GM23248 (cell line): ENCODE measurements at regions not wholly inside any gene's neighbourhood (a gene's known extent, or its start where the extent isn't known, plus 50 kb on each side); places are given as distances from the start of the nearest gene placed in this dataset.

Experiments
- DNase-seq: peaks from one replicate; pipeline ENCODE4 v3.0.0-alpha.2; 2015
- H2AFZ ChIP-seq: fragments of 200-600 bp; sonication (generic); 2 replicates; pipeline ENCODE4 v1.6.1; 2016; ENCODE audit warnings: antibody characterized with exemption
- H3F3A ChIP-seq: fragments of 200-600 bp; sonication (generic); 2 replicates; pipeline ENCODE4 v1.6.1; 2016; ENCODE audit warnings: mild to moderate bottlenecking, antibody characterized with exemption, mixed run types; ENCODE audit not compliant: insufficient read depth
- H3K27ac ChIP-seq: fragments of 200-600 bp; sonication (generic); 2 replicates; pipeline ENCODE4 v1.5.1; 2016; ENCODE audit warnings: mild to moderate bottlenecking
- H3K27me3 ChIP-seq: fragments of 200-600 bp; sonication (generic); replicated peaks from 2 replicates; pipeline ENCODE4 v1.6.1; 2016; ENCODE audit warnings: mild to moderate bottlenecking; ENCODE audit not compliant: insufficient read depth
- H3K36me3 ChIP-seq: fragments of 200-600 bp; sonication (generic); 2 replicates; pipeline ENCODE4 v1.6.1; 2016; ENCODE audit warnings: low read depth, mild to moderate bottlenecking
- H3K4me1 ChIP-seq: fragments of 200-600 bp; sonication (generic); 2 replicates; pipeline ENCODE4 v1.6.1; 2016; ENCODE audit warnings: mild to moderate bottlenecking; ENCODE audit not compliant: insufficient read depth
- H3K4me2 ChIP-seq: fragments of 200-600 bp; sonication (generic); one replicate; pipeline ENCODE4 v1.6.1; 2016; ENCODE audit warnings: mild to moderate bottlenecking; ENCODE audit not compliant: unreplicated experiment
- H3K4me3 ChIP-seq: fragments of 200-600 bp; sonication (generic); 2 replicates; pipeline ENCODE4 v1.5.1; 2016; ENCODE audit warnings: mild to moderate bottlenecking
- H3K79me2 ChIP-seq: fragments of 200-600 bp; sonication (generic); 2 replicates; pipeline ENCODE4 v1.6.1; 2016; ENCODE audit warnings: mild to moderate bottlenecking; ENCODE audit not compliant: insufficient read depth
- H3K9ac ChIP-seq: fragments of 200-600 bp; sonication (generic); 2 replicates; pipeline ENCODE4 v1.6.1; 2016; ENCODE audit warnings: mild to moderate bottlenecking
- H3K9me2 ChIP-seq: fragments of 200-600 bp; sonication (generic); 2 replicates; pipeline ENCODE4 v1.6.1; 2016; ENCODE audit warnings: mixed run types, mild to moderate bottlenecking, moderate library complexity; ENCODE audit not compliant: insufficient read depth
- H3K9me3 ChIP-seq: fragments of 200-600 bp; sonication (generic); one replicate; pipeline ENCODE4 v1.6.1; 2017; ENCODE audit warnings: low read depth
- H4K20me1 ChIP-seq: fragments of 200-600 bp; sonication (generic); 2 replicates; pipeline ENCODE4 v1.6.0; 2016; ENCODE audit not compliant: insufficient read depth
- EZH2 ChIP-seq: fragments of 200-600 bp; sonication (generic); IDR thresholded peaks from 2 replicates; pipeline ENCODE4 v1.6.1; 2018; ENCODE audit warnings: antibody characterized with exemption, mild to moderate bottlenecking; ENCODE audit not compliant: insufficient read depth, poor library complexity, severe bottlenecking
- EZH2phosphoT487 ChIP-seq: fragments of 200-600 bp; sonication (generic); IDR thresholded peaks from 2 replicates; pipeline ENCODE4 v1.6.1; 2018; ENCODE audit warnings: antibody characterized with exemption, moderate library complexity, mild to moderate bottlenecking, low read depth; ENCODE audit not compliant: insufficient read depth
- WGBS, 2 experiments: methylation state at CpG; one replicate each; pipeline ENCODE4 v1.1.6; 2015 to 2017; ENCODE audit warnings: low lambda C conversion rate in 2 of 2, low coverage in 1 of 2; ENCODE audit errors: missing lambda C conversion rate in 2 of 2; 5-methylcytosine and 5-hydroxymethylcytosine counted together
- in situ Hi-C: fragments of 300-500 bp; cut with MboI; formaldehyde crosslinking; loops from 2 replicates; pipeline ENCODE4 v1.15.0; 2020

DNA sequence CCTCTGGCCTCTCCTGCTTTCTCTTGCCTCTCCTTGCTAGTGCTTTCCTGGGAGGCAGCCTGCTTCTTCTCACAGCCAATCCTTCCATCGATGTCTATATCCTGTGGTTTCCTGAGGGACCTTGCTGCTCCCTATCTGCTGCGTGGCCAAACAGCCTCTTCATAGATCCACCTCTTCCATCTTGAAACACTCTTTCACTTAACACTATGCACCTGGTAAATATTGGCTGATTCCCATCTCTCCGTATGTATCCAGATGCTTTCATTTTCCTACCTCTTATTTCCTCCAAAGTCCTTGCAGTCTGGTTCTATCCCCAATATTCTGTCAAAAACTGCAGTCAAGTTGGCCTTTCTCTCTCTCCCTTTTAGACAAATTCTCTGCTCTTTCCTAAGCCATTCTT is 205.2 kb upstream of the CFAP20DC start:
- DNase-seq = no peak
- no peaks in the 10 kb centered on the region for H3K4me1 ChIP-seq
- 25 to 28% methylated on average over 3 of the region's 3 CpGs for WGBS, 2 experiments
- no peak overlapping the region for H3K4me2 ChIP-seq
- H3F3A ChIP-seq = no peaks in the 10 kb centered on the region
- in situ Hi-C loops = no loop called here
- H3K27me3 ChIP-seq = no peaks in the 10 kb centered on the region
- H3K9ac ChIP-seq = no peak overlapping the region
- no peaks in the 10 kb centered on the region for H3K9me2 ChIP-seq
- H3K27ac ChIP-seq = no peak overlapping the region
- no peak overlapping the region for H2AFZ ChIP-seq
- H3K79me2 ChIP-seq = no peaks in the 10 kb centered on the region
- no peak overlapping the region for H3K4me3 ChIP-seq
- no peaks in the 10 kb centered on the region for H3K36me3 ChIP-seq
- no peaks in the 10 kb centered on the region for H3K9me3 ChIP-seq
- no peak for TF ChIP-seq EZH2
- no peak for TF ChIP-seq EZH2phosphoT487
- no peaks in the 10 kb centered on the region for H4K20me1 ChIP-seq

DNA sequence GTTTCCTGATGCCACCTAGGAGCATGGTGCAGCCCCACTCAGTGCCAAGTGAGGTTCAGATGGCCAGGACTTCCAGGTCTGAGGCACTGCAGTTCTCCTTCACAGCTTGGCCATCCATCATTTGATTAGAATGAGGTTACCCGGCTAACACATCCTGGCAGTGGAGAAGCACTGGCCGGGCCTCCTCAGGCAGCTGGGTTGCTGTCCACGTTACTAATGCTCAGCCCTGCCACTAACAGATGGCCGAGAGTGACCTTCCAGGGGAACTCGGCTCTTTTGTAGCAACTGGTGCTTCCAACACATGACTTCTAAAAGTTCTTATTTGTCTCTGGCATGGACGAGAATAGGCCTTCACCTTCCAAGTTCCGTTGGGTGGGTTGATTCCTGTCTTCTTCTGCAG is 204.6 kb upstream of the CFAP20DC start:
- TF ChIP-seq EZH2phosphoT487 (no peak), EZH2 (no peak)
- Histone ChIP-seq H3K9me3 (no peaks in the 10 kb centered on the region), H4K20me1 (no peaks in the 10 kb centered on the region), H3K79me2 (no peaks in the 10 kb centered on the region), H3K9me2 (no peaks in the 10 kb centered on the region), H3K9ac (no peak overlapping the region), H3K27me3 (no peaks in the 10 kb centered on the region), H3K27ac (no peak overlapping the region), H3F3A (no peaks in the 10 kb centered on the region), H3K36me3 (no peaks in the 10 kb centered on the region), H2AFZ (no peak overlapping the region), H3K4me2 (no peak overlapping the region), H3K4me1 (no peaks in the 10 kb centered on the region), H3K4me3 (no peak overlapping the region)
- 21 to 23% methylated on average over 7 of the region's 7 CpGs for WGBS, 2 experiments
- DNase-seq = no peak
- in situ Hi-C loops = no loop called here

DNA sequence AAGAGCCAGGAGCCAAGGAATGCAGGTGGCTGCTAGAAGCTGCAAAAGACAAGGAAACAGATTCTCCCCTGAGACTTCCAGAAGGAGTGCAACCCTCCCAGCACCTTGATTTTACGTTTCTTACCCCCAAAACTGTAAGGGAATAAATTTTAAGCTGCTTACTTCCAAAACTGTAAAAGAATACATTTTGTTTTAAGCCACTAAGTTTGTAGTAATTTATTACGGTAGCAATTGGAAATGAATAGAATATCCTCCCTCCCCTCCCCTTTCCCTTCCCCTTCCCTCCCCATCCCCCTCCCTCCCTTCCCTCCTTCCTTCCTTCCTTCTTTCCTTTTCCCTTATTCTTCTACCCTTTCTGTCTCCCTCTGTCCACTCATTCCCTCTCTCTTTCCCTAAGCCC is 203.7 kb upstream of the CFAP20DC start:
- Histone ChIP-seq H3K27me3 (no peaks in the 10 kb centered on the region), H3K9me2 (no peaks in the 10 kb centered on the region), H3K9me3 (no peaks in the 10 kb centered on the region), H3K36me3 (no peaks in the 10 kb centered on the region), H4K20me1 (no peaks in the 10 kb centered on the region), H2AFZ (no peak overlapping the region), H3F3A (no peaks in the 10 kb centered on the region), H3K9ac (no peak overlapping the region), H3K4me3 (no peak overlapping the region), H3K27ac (no peak overlapping the region), H3K4me2 (no peak overlapping the region), H3K79me2 (no peaks in the 10 kb centered on the region), H3K4me1 (no peaks in the 10 kb centered on the region)
- no peak for DNase-seq
- WGBS, 2 experiments = 59 to 78% methylated on average over 2 of the region's 2 CpGs
- in situ Hi-C loops = no loop called here
- no peak for TF ChIP-seq EZH2phosphoT487
- TF ChIP-seq EZH2 = no peak

DNA sequence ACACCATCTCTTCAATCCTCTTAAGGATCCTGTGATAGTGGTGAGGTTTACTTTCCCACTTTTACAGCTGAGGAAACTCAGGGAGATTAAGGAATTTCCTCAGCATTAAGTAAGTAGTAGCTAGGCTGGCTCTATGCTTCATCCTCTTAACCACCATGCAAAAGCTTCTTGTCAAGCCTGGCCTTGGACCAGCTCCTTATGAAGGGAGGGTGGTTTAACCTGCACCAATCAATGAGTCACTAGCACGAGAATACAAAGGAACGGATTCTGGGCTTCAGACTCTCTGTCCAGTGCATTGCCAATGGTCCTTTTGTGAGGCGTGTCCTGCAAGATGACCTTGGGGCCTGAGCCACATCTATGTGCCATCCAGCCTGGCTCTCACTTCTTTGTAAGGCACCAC is 202.0 kb upstream of the CFAP20DC start:
- no peaks in the 10 kb centered on the region for H3K79me2 ChIP-seq
- no peaks in the 10 kb centered on the region for H4K20me1 ChIP-seq
- peaks cover 12% of the 10 kb centered on the region; the same call in 1 of the 2 replicates for H3F3A ChIP-seq
- no peak overlapping the region for H3K4me3 ChIP-seq
- no peak overlapping the region for H3K4me2 ChIP-seq
- peaks cover 8% of the 10 kb centered on the region; the same call in 1 of the 2 replicates for H3K4me1 ChIP-seq
- no peaks in the 10 kb centered on the region for H3K27me3 ChIP-seq
- TF ChIP-seq EZH2 (no peak), EZH2phosphoT487 (no peak)
- no peak overlapping the region for H3K27ac ChIP-seq
- no peaks in the 10 kb centered on the region for H3K36me3 ChIP-seq
- H3K9me3 ChIP-seq = no peaks in the 10 kb centered on the region
- WGBS, 2 experiments = 92% methylated on average over 3 of the region's 3 CpGs
- H3K9me2 ChIP-seq = no peaks in the 10 kb centered on the region
- no peak for DNase-seq
- in situ Hi-C loops = no loop called here
- H2AFZ ChIP-seq = no peak overlapping the region
- no peak overlapping the region for H3K9ac ChIP-seq

DNA sequence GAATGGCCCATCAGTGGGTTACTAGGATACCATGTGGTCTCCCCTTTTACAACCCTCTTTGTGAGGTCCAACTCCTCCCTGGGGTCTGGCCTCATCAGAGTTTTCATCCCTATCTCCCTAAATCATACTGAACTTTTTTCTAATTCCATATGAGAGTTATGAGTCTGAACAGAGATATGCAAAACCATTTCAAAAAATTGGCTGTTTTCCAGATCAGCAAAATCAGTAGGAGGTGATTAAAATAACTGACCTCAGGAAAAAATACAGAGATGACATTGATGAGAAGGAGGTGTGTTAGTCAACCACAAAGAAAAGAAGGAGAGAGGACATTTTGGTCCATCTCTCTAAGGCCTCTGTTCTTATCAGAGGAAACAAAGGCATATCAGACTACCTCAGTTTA is 200.8 kb upstream of the CFAP20DC start:
- Histone ChIP-seq H4K20me1 (no peaks in the 10 kb centered on the region), H3K4me2 (no peak overlapping the region), H3K4me1 (peaks cover 14% of the 10 kb centered on the region), H3K27me3 (no peaks in the 10 kb centered on the region), H3K36me3 (no peaks in the 10 kb centered on the region), H3F3A (peaks cover 23% of the 10 kb centered on the region), H3K4me3 (no peak overlapping the region), H3K79me2 (no peaks in the 10 kb centered on the region), H3K27ac (no peak overlapping the region), H3K9ac (no peak overlapping the region), H2AFZ (no peak overlapping the region), H3K9me2 (no peaks in the 10 kb centered on the region), H3K9me3 (no peaks in the 10 kb centered on the region)
- in situ Hi-C loops = no loop called here
- TF ChIP-seq EZH2phosphoT487 (no peak), EZH2 (no peak)
- DNase-seq = no peak
